C4-2B (cell line): ENCODE measurements at regions not wholly inside any gene's neighbourhood (a gene's known extent, or its start where the extent isn't known, plus 50 kb on each side); places are given as distances from the start of the nearest gene placed in this dataset.
"Not testable (repeated sequence)": the region's sequence is repeated elsewhere in the genome, so short reads cannot be mapped to it uniquely, and the experiment has no call there.

Source experiments
- H3K27ac ChIP-seq: fragments of 450-650 bp; 2 replicates; pipeline ENCODE4 v1.5.1; 2017
- ZFX ChIP-seq: fragments of 450-650 bp; IDR thresholded peaks from 2 replicates; pipeline ENCODE4 v1.6.1; 2017
- TF ChIP-seq, protein P1 (sequence below): fragments of 450-650 bp; conservative IDR thresholded peaks from 2 replicates; pipeline ENCODE4 v1.5.1; 2017; ENCODE audit warnings: mild to moderate bottlenecking

DNA sequence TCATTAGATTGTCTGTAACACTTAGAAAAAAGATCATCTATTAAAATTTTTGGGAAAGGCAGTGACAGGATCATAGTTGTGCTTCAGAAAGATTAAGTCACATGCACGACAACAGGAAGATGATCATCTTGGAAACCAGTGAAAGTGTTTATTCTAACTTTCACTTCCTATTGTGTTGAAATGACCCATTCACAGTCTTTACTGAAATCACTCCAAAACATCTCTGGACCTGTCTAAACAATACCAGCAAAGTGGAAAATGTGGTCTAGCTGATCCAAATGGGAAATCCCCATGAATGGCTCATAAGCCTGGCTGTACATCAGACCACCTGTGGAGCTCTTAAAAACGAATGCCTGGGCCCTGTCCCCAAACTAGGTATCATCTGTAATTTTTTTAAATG is 111.1 kb upstream of the ETV3 start:
- no peak for TF ChIP-seq ZFX
- TF ChIP-seq, protein P1, sequence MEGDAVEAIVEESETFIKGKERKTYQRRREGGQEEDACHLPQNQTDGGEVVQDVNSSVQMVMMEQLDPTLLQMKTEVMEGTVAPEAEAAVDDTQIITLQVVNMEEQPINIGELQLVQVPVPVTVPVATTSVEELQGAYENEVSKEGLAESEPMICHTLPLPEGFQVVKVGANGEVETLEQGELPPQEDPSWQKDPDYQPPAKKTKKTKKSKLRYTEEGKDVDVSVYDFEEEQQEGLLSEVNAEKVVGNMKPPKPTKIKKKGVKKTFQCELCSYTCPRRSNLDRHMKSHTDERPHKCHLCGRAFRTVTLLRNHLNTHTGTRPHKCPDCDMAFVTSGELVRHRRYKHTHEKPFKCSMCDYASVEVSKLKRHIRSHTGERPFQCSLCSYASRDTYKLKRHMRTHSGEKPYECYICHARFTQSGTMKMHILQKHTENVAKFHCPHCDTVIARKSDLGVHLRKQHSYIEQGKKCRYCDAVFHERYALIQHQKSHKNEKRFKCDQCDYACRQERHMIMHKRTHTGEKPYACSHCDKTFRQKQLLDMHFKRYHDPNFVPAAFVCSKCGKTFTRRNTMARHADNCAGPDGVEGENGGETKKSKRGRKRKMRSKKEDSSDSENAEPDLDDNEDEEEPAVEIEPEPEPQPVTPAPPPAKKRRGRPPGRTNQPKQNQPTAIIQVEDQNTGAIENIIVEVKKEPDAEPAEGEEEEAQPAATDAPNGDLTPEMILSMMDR: no peak
- H3K27ac ChIP-seq: no peak overlapping the region

DNA sequence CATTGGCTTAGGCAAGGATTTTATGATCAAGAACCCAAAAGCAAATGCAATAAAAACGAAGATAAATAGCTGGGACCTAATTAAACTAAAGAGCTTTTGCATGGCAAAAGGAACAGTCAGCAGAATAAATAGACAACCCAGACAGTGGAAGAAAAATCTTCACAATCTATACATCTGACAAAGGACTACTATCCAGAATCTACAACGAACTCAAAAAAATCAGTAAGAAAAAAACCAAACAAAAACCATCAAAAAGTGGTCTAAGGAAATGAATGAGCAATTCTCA is 109.5 kb upstream of the ETV3 start:
- H3K27ac ChIP-seq: not testable (repeated sequence)

DNA sequence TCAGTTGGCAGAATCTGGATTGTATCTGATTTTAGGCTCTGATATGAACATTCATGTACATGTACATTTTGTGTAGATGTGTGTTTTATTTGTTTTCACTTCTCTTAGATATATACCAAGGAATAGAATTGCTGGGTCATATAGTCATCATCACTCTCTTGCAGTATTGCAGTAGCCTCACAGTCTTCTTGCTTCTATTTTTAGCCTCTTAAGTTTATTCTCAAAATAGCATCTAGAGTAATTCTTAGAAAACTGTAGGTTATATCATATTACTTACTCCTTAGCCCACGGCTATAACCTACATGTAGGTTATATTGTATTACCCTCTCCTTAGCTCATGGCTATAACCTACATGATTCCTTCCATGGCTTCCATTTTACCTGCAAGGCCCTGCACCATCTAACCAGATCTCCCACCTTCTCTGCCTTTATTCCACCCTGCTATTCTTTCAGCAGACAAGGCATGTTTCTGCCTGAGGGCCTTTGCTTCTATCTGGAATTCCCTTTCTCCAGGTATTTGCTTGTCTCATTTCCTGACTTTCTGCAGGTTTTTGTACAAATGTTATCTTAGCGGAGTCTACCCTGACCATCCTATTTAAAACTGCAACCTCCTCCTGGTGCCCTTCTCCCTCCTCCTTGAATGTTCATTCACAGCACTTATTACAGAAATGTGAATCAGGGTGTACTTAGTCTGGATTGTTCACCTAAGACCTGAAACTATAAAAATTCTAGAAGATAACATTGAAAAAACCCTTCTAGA is 109.0 kb upstream of the ETV3 start:
- no peak for TF ChIP-seq ZFX
- TF ChIP-seq, protein P1: no peak
- no peak overlapping the region for H3K27ac ChIP-seq

DNA sequence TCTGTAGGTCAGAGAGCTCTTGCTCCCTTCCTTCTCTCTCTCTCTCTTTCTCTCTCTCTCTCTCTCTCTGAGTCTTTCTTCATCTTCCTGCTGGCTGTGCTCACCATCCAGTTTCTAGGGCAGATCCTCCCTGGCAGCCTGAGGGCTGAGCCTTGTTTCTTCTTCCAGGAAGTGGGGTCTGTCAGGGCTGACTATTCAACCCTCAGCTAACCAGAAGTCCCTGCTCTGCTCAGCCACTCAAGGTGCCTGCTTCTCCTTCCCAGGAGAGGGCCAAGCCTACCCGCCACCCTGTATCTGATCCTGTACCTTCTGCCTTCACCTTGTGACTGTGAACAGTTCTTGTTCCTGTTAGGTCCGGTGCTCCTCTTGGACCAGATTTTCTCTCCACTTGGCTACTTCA is 107.6 kb upstream of the ETV3 start:
- no peak for TF ChIP-seq ZFX
- TF ChIP-seq, protein P1: no peak
- no peak overlapping the region for H3K27ac ChIP-seq

DNA sequence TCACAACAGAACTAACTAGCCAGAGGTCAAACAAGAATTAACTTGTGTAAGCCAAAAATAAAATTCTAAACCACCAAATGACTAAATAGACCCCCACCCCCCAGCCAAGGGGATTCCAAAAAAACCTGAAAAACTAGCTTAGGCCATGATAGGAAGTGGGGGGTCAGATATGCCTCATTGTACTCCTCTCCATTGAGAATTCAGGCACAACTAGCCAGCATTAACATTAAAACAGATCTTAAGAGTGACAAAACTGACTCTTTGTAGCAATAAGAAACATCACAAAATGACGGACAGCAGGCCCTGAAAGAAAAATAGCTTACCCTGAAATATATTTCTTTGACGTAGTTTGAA is 103.0 kb upstream of the ETV3 start:
- no peak overlapping the region for H3K27ac ChIP-seq
- TF ChIP-seq, protein P1: no peak
- TF ChIP-seq ZFX: no peak

DNA sequence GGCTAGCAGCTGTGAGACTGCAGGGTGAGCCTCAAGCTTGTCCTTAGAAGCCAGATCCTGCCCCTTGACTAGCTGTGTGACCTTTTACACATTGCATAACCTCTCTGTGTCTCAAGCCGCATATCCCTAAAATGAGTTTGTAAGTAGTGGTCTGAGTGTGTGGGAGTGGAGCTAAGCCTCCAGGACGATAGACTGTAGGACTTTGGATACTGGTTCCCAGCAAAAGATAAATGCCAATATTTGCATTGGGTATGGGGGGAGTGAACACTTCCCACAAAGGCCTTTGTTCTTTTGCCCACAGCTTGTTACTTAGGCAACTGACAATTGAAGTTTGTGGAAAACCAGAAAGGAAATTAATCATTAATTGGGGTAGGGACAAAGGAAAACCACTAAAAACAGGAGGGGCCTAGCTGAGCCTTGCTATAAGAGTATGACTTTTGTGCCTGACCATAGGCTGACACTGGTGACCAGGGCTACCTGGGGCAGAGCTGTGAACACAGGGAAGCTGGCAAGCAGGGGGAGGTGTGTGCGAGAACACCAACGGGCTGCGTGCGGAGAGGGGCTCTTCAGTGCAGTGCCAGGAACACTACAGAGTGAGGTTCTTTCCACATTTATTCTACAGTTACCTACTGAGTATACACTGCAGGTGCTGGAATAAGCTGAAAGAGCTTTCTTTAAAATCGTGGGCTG is 102.4 kb upstream of the ETV3 start:
- no peak overlapping the region for H3K27ac ChIP-seq
- TF ChIP-seq, protein P1: no peak

DNA sequence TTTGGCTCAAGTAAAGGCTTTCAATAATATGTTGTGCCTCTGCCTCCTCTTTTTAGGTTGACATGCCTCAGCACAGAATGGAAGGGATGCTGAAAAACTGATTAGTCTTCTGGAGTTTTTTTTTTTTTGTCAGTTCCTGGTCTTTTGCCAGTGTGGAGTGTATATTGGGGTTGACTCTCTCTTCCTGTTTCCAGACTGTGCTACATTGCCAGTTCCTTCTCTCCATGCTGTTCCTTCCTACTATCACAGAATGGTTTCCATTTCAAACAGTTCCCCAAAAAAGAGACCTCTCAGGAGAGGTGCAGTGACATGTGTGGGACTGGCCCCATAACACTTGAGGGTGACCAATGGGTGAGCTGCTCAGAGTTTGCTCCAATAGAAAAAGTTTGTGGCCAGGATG is 101.7 kb upstream of the ETV3 start:
- H3K27ac ChIP-seq: no peak overlapping the region
- TF ChIP-seq, protein P1: no peak
- TF ChIP-seq ZFX: no peak

DNA sequence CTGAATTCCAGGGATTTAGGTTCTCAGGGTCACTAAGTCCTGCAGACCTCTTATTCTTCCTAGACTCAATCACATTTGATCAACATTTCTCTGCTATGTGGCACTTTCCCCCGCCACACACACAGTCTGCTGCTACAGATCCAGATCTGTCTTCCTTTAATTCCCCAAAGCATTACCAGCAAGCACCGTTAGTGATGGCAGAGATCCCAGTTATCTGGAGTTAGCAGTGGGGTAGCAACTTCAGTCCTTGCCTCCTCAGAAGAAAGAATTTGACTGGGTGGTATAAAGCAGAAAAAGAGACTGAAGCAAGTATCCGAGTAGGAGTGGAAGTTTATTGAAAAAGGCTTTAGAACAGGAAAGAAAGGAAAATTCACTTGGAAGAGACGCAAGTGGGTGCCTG is 100.4 kb upstream of the ETV3 start:
- TF ChIP-seq ZFX: no peak
- TF ChIP-seq, protein P1: no peak
- H3K27ac ChIP-seq: no peak overlapping the region
